HG03097 (cell line): ENCODE measurements at regions not wholly inside any gene's neighbourhood (a gene's known extent, or its start where the extent isn't known, plus 50 kb on each side); places are given as distances from the start of the nearest gene placed in this dataset.
A peak's percentile ranks its signal among the peaks of the same experiment; 100 is the strongest.

ENCODE experiments used
- ATAC-seq: cut with Tn5 transposase; IDR thresholded peaks from one replicate; pipeline ENCODE4 v1.9.1; 2021; ENCODE audit not compliant: unreplicated experiment, low FRiP score

DNA sequence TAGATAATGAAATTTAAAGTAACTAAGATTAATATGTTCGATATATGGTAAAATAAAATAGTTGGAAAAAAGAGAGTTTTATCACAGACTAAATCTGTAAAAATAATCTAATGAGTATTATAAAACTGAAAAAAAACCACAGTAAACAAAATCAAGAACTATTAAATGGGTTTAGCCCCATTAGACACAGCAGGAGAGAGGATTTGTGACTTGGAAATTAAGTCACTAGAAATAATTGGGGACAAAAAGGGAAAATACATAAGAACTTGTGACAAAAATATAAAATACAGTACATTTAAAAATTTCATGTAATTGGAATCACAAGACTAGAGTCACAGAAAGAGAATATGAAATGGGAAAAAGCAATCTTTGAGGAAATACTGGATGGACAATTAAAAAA lies 1114.6 kb upstream of the KLHL29 start:
- no peak for ATAC-seq

- no peak for ATAC-seq
Measured at GRCh38 chr2:22273853-22274252, 1111.1 kb upstream of the KLHL29 start.

DNA sequence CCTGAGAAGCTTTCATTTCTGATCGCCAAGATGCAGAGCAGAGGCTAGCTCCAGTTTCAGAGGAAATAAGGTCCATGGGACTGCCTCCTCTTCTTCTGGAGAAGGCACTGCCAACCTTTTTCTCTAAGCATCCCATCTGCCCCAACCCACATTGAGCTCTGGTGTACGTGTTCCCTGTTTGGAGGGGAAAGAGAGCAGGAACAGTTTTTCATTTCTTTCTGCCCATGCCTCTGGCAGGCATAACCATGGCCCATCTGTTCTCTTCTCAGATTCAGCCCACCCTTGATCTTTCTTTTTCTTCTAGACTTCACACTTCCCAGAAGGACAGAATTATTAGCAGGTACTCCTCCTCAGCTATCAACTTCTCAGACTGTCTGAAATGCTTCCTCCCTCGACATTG lies 1110.3 kb upstream of the KLHL29 start:
- ATAC-seq, result no peak

DNA sequence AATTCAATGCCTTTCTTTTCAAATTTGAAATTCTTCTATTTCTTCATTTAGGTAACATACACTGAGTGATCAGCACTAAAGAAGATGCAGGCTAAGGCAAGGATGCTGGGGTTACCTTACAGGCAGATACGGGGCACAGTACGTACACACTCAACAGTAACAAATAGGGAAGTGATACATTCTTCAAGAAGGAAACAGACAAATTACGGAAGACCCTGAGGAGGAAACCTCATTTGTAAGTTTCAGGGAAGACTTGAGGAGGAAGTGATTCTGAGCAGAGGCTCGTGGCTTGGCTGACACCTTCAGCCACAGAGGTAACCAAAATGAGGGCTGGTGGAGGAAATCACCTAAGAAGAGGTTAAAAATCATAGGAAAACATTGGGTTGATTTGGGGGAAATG lies 1108.3 kb upstream of the KLHL29 start:
- no peak for ATAC-seq

GRCh38 chr2:22279541-22279940 lies 1105.4 kb upstream of the KLHL29 start:
- ATAC-seq, result no peak

DNA sequence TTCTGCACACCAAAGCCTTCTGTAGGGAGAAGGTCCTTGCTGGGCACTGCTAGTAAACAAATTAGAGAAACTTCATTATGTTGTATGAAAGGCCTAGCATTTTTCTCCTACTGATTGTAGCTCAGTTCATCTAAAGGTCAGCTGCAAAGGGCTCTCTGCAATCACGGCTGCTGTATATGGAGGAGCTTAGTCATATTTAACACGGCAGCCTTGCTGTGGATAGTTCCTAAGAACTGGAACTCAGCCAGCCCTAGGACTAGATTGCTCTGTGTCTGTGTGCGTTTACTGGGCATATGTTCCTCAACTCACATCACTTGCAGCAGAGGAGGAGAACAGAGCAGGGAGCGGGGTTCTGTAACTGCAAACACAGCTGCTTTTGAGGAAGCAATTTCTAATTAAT lies 1103.9 kb upstream of the KLHL29 start:
- ATAC-seq, result no peak

DNA sequence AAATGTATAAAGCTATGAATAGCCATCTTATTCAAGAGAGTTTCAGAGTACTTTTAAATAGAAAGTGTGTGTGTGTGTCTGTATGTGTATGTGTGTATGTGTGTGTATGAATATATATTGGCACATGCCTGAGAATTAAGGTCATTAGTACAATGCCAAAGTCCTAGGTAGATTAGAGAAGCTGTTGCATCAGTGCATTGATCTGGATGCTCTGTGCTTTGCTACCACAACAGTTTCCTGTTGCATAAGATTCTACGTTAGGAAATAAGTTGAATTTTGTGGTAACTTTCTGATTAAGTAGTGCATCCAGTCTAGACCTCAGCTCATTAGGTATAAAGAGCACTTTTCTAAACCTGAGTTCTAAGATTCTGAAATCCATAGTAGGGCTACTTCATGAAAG lies 1102.8 kb upstream of the KLHL29 start:
- no peak for ATAC-seq

GRCh38 chr2:22282916-22283315 lies 1102.1 kb upstream of the KLHL29 start:
- no peak for ATAC-seq

GRCh38 chr2:22283436-22283835 lies 1101.5 kb upstream of the KLHL29 start:
- no peak for ATAC-seq

- ATAC-seq, result no peak
Measured at GRCh38 chr2:22290302-22290701, 1094.7 kb upstream of the KLHL29 start.

- ATAC-seq, result no peak
Measured at GRCh38 chr2:22290909-22291473, 1094.0 kb upstream of the KLHL29 start.

DNA sequence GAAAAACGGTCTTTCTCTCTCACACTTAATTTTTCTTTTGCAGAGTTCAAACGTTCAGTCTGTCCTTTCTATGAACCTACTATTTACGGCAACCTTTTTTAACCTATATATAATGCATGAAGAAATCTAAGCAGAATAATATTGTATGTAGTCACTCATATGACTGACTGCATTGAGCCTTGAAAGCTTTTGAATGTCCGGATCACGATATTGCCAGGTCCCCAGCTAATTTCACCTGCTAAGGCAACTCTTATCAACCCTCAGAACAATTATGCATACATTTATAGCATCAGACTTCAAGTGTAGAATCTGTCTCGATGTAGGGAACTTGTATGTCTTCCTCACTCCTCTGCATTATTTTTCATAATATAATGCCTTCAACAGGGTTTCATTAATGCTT lies 1083.8 kb upstream of the KLHL29 start:
- ATAC-seq, result no peak

GRCh38 chr2:22326250-22326649 lies 1058.7 kb upstream of the KLHL29 start:
- no peak for ATAC-seq

GRCh38 chr2:22329211-22330154 lies 1055.5 kb upstream of the KLHL29 start:
- ATAC-seq, result no peak

- no peak for ATAC-seq
Measured at GRCh38 chr2:22336414-22336813, 1048.6 kb upstream of the KLHL29 start.

DNA sequence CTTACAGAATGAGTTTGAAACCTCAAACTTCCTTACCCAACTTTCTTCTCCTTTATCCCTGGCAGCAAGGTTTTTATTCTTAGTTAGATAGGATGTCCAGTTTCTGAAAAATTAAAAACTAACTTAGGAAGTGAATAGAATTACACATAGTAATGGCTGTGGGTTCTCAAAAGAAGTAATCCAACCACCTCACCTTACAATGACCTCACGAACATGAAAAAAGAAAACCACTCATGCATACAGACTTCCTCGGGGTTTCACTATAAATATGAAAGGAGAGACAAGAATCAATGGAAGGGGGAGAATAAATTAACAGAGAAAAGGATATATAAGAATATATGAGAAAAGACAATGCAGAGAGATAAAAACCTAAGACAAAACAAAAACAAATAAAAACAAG lies 1044.3 kb upstream of the KLHL29 start:
- no peak for ATAC-seq

DNA sequence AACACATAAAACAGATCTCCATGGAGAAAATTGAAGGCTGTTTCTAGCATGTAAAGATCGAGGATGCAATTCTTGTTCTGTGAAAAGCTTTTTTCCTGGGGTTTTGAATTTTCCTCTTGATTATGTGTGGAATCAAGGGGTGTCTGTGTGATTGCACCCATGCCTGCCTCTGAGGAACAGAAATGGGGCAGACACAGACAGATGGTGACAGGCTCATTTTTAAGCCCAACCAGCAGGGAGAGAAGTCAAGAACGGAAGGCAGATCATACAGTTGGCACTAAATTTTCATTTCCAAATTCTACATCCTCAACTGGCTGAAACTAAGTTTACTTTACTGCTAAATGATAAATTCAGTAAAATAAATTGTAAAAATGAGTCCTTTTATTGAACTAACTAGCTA lies 1037.7 kb upstream of the KLHL29 start:
- ATAC-seq, result no peak

DNA sequence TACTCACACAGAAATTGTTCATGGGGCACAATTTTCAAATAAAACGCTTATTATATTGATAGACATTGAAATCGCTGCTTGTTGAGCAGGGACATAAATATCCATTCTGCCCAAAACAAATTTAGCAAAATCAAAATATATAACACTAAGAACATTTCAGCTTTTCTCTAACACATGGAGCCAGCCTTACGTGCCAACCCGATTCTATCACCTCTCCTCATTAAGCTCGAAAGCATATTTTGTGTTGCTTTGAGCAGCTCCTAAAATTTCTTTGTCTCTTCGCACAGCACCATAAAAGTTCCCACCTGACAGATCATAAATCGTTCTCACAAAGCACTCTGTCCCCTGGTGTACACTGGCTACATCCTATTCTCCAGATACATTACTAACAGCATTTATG lies 1034.4 kb upstream of the KLHL29 start:
- no peak for ATAC-seq

DNA sequence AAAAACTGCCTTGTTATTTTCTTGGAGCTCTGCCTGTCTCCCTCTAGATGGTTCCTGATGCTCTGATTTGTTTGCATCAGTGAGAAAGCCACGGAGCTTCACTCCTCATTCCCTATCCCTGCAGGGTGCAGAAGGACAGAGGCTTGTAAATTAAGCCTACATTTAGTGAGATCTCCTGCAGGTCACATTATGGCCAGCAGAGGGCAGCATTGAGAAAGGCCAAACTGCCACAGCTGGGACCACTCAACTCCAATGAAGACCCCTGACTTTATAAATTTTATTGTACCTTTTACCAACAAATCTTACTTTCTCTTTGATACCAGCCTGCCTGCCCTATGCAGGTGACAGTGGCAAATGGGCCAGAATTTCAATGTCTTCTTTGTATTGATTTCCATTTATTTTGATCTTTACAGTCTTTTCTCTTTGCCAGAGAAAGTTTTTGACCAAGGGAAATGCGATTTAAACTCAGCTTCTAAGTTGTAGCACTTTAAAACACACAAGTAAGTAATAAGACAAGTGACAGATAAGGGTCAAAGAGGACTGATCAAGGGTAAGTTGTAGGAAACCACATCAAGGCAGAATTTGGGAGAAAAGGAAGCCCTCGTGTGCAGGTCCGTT lies 1029.1 kb upstream of the KLHL29 start:
- peak; percentile 72 for ATAC-seq

GRCh38 chr2:22359071-22359672 lies 1025.8 kb upstream of the KLHL29 start:
- no peak for ATAC-seq

- ATAC-seq, result no peak
Measured at GRCh38 chr2:22360735-22361374, 1024.1 kb upstream of the KLHL29 start.
